ENCODE measurements at regions not wholly inside any gene's neighbourhood (a gene's known extent, or its start where the extent isn't known, plus 50 kb on each side); places are given as distances from the start of the nearest gene placed in this dataset.

GRCh38 chr12:114852976-114853529 lies 169.1 kb upstream of the TBX3 start:
- TF ChIP-seq CTCF (conservative IDR thresholded peaks at IDR 0.05) (no peak), ZFX (IDR thresholded peaks at IDR 0.05) (no peak)

All from C4-2B (cell line).